ENCODE measurements at regions not wholly inside any gene's neighbourhood (a gene's known extent, or its start where the extent isn't known, plus 50 kb on each side); places are given as distances from the start of the nearest gene placed in this dataset.

DNA sequence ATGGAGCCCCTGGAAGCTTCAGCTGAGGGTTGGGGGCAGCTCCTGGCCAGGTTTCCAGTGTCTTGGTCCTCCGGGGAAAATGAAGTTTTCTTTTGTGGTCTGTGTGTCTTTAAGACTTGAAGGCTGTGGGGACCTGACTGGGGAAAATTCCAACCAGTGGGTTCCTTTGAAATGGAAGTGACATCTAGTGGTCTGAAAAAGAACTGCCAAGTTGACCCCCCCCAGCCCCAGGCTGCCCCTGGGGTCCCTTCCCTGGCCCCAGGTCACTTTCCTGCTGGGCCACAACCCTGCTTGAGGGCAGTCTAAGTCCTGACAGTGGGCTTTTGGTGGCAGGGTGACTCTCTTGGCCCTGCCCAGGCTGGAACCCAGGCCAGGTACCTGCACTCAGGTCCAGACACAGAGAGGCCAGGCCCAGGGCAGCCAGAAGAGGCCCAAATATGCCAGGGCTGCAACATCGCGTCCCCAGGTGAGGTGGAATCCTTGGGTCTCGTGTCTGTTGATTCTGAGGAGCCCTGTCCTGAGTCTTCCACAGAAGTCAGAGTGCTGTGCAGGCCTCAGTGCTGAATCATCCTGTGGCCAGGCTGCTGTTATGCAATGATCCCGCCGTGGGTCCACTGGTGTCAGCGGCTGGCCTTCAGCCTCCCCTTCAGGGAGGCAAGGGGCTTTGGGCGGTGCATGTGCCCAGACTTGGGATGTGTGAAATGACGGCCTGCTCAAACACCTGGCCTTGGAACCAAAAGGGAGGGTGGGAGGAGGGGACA, 68.4 kb downstream of the VEGFA start:
- TF ChIP-seq, protein P1, sequence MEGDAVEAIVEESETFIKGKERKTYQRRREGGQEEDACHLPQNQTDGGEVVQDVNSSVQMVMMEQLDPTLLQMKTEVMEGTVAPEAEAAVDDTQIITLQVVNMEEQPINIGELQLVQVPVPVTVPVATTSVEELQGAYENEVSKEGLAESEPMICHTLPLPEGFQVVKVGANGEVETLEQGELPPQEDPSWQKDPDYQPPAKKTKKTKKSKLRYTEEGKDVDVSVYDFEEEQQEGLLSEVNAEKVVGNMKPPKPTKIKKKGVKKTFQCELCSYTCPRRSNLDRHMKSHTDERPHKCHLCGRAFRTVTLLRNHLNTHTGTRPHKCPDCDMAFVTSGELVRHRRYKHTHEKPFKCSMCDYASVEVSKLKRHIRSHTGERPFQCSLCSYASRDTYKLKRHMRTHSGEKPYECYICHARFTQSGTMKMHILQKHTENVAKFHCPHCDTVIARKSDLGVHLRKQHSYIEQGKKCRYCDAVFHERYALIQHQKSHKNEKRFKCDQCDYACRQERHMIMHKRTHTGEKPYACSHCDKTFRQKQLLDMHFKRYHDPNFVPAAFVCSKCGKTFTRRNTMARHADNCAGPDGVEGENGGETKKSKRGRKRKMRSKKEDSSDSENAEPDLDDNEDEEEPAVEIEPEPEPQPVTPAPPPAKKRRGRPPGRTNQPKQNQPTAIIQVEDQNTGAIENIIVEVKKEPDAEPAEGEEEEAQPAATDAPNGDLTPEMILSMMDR (conservative IDR thresholded peaks at IDR 0.05; ENCODE audit: low read length): peak; percentile 57
- TF ChIP-seq EZH2phosphoT487 (IDR thresholded peaks at IDR 0.05; ENCODE audit: borderline replicate concordance): no peak
